HEK293 (cell line): ENCODE measurements at regions not wholly inside any gene's neighbourhood (a gene's known extent, or its start where the extent isn't known, plus 50 kb on each side); places are given as distances from the start of the nearest gene placed in this dataset.

Experiments used
- CTCF ChIA-PET: fragments of 350-600 bp; formaldehyde crosslinking; extraction: SDS; loops from one replicate; lab custom pipeline; 2021; ENCODE audit warnings: antibody characterized with exemption; lab: Yijun Ruan, JAX
- POLR2A ChIA-PET: fragments of 300-600 bp; formaldehyde crosslinking; extraction: SDS; loops from one replicate; lab custom pipeline; 2020; ENCODE audit warnings: antibody characterized with exemption, inconsistent platforms; lab: Yijun Ruan, JAX
- H3K27ac ChIP-seq: fragments of 200-500 bp; sonication (Bioruptor generic); 2 replicates; pipeline ENCODE4 v1.5.1; 2014; ENCODE audit warnings: low read depth, low read length, control low read depth, inconsistent platforms; ENCODE audit errors: extremely low read depth
- H3K36me3 ChIP-seq, 2 experiments: fragments of 200-500 bp in 1 of 2; sonication (Bioruptor generic) in 1 of 2; 1 replicate in 1 of 2; 2 replicates in 1 of 2; pipeline ENCODE4 v1.5.1; 2014 to 2017; ENCODE audit warnings: inconsistent platforms in 2 of 2, low read length in 2 of 2; ENCODE audit not compliant: control insufficient read depth in 2 of 2, insufficient read depth in 1 of 2
- H3K4me1 ChIP-seq: fragments of 200-500 bp; sonication (Bioruptor generic); 2 replicates; pipeline ENCODE4 v1.5.1; 2014; ENCODE audit warnings: mild to moderate bottlenecking, low read length, inconsistent platforms; ENCODE audit not compliant: control insufficient read depth, insufficient read depth
- H3K4me3 ChIP-seq: 2 replicates; pipeline ENCODE4 v1.5.1; 2011; ENCODE audit warnings: low read depth, mild to moderate bottlenecking, control low read depth, low read length, moderate library complexity
- H3K9me3 ChIP-seq: fragments of 200-500 bp; sonication (Bioruptor generic); 2 replicates; pipeline ENCODE4 v1.5.1; 2014; ENCODE audit warnings: low read depth, low read length, inconsistent platforms; ENCODE audit not compliant: control insufficient read depth, insufficient read depth
- GLIS2 ChIP-seq: fragments of 450-650 bp; formaldehyde crosslinking; IDR thresholded peaks from 2 replicates; pipeline ENCODE4 v1.5.1; 2016; ENCODE audit warnings: missing biosample characterization, missing genetic modification characterization
- PRDM1 ChIP-seq: fragments of 450-650 bp; formaldehyde crosslinking; IDR thresholded peaks from 2 replicates; pipeline ENCODE4; 2016; ENCODE audit warnings: missing biosample characterization, missing genetic modification characterization
- SCRT2 ChIP-seq: fragments of 450-650 bp; formaldehyde crosslinking; IDR thresholded peaks from 2 replicates; pipeline ENCODE4 v1.5.1; 2016; ENCODE audit warnings: missing biosample characterization, missing genetic modification characterization
- TRIM28 ChIP-seq: IDR thresholded peaks from 2 replicates; pipeline ENCODE4 v1.6.1; 2011; ENCODE audit warnings: low read length, control low read depth, borderline replicate concordance
- ZBTB11 ChIP-seq: fragments of 450-650 bp; formaldehyde crosslinking; conservative IDR thresholded peaks from 2 replicates; pipeline ENCODE4 v1.5.1; 2016; ENCODE audit warnings: low read depth, missing biosample characterization, missing genetic modification characterization
- ZBTB17 ChIP-seq: fragments of 450-650 bp; formaldehyde crosslinking; IDR thresholded peaks from 2 replicates; pipeline ENCODE4 v1.5.1; 2016; ENCODE audit warnings: missing biosample characterization, missing genetic modification characterization
- ZBTB21 ChIP-seq: fragments of 450-650 bp; formaldehyde crosslinking; IDR thresholded peaks from 2 replicates; pipeline ENCODE4 v1.5.1; 2017; ENCODE audit warnings: missing biosample characterization, missing genetic modification characterization
- ZNF140 ChIP-seq: fragments of 450-650 bp; formaldehyde crosslinking; IDR thresholded peaks from 2 replicates; pipeline ENCODE4 v1.5.1; 2016; ENCODE audit warnings: missing biosample characterization, missing genetic modification characterization
- ZNF354C ChIP-seq: fragments of 450-650 bp; formaldehyde crosslinking; IDR thresholded peaks from 2 replicates; pipeline ENCODE4 v1.5.1; 2016; ENCODE audit warnings: missing biosample characterization, missing genetic modification characterization, low read depth, borderline replicate concordance
- ZNF426 ChIP-seq: fragments of 450-650 bp; formaldehyde crosslinking; IDR thresholded peaks from 2 replicates; pipeline ENCODE4 v1.5.1; 2017; ENCODE audit warnings: missing biosample characterization, missing genetic modification characterization, mild to moderate bottlenecking, inconsistent platforms, moderate library complexity
- ZNF473 ChIP-seq: fragments of 450-650 bp; formaldehyde crosslinking; IDR thresholded peaks from 2 replicates; pipeline ENCODE4 v1.5.1; 2017; ENCODE audit warnings: missing biosample characterization, missing genetic modification characterization
- ZNF555 ChIP-seq: fragments of 450-650 bp; formaldehyde crosslinking; conservative IDR thresholded peaks from 2 replicates; pipeline ENCODE4 v1.5.1; 2017; ENCODE audit warnings: missing biosample characterization, mild to moderate bottlenecking, missing genetic modification characterization, inconsistent platforms
- ZNF639 ChIP-seq: fragments of 450-650 bp; formaldehyde crosslinking; IDR thresholded peaks from 2 replicates; pipeline ENCODE4 v1.5.1; 2016; ENCODE audit warnings: missing biosample characterization, missing genetic modification characterization
- ZNF645 ChIP-seq: fragments of 450-650 bp; formaldehyde crosslinking; IDR thresholded peaks from 2 replicates; pipeline ENCODE4; 2016; ENCODE audit warnings: missing biosample characterization, missing genetic modification characterization
- ZNF660 ChIP-seq: fragments of 450-650 bp; IDR thresholded peaks from 2 replicates; pipeline ENCODE4 v1.5.1; 2018; ENCODE audit warnings: missing biosample characterization, mild to moderate bottlenecking, missing genetic modification characterization
- ZNF777 ChIP-seq: fragments of 450-650 bp; formaldehyde crosslinking; IDR thresholded peaks from 2 replicates; pipeline ENCODE4 v1.5.1; 2017; ENCODE audit warnings: missing biosample characterization, missing genetic modification characterization, borderline replicate concordance
- ZSCAN23 ChIP-seq: fragments of 450-650 bp; formaldehyde crosslinking; IDR thresholded peaks from 2 replicates; pipeline ENCODE4 v1.5.1; 2016; ENCODE audit warnings: missing biosample characterization, missing genetic modification characterization
- ZXDB ChIP-seq: fragments of 450-650 bp; formaldehyde crosslinking; IDR thresholded peaks from 2 replicates; pipeline ENCODE4 v1.5.1; 2016; ENCODE audit warnings: missing biosample characterization, missing genetic modification characterization

GRCh38 chr5:118258223-118258622, 730.1 kb downstream of the DTWD2 start:
- CTCF ChIA-PET: interaction anchor here (0.5 kb wide), 1 partner anchor 118 kb away, joined by 4 read pairs; no protein-coding TSS in a partner anchor
- no peaks in the 10 kb centered on the region for H3K4me1 ChIP-seq
- no peaks in the 10 kb centered on the region for H3K36me3 ChIP-seq
- no peak overlapping the region for H3K4me3 ChIP-seq
- H3K27ac ChIP-seq: no peak overlapping the region
- POLR2A ChIA-PET: no interaction called here
- TF ChIP-seq ZNF473 (tag by site-specific recombination): no peak
- TF ChIP-seq ZNF645: no peak
- TF ChIP-seq ZNF639 (tag by site-specific recombination): no peak
- no peak for TF ChIP-seq ZNF555 (tag by site-specific recombination)
- no peak for TF ChIP-seq TRIM28
- TF ChIP-seq ZBTB11 (tag by site-specific recombination): no peak
- TF ChIP-seq PRDM1 (tag by site-specific recombination): no peak
- TF ChIP-seq ZNF140: no peak
- no peak for TF ChIP-seq ZSCAN23 (tag by site-specific recombination)
- H3K9me3 ChIP-seq: no peaks in the 10 kb centered on the region

GRCh38 chr5:118257066-118257465, 731.3 kb downstream of the DTWD2 start:
- TF ChIP-seq ZBTB21 (tag by site-specific recombination): no peak
- no peak for TF ChIP-seq ZNF426
- TF ChIP-seq ZNF660 (tag by site-specific recombination): no peak
- no peak for TF ChIP-seq GLIS2
- TF ChIP-seq ZNF777: no peak
- no peak for TF ChIP-seq ZXDB (tag by site-specific recombination)
- TF ChIP-seq ZNF354C: no peak
- no peak for TF ChIP-seq SCRT2 (tag by site-specific recombination)
- TF ChIP-seq ZNF639 (tag by site-specific recombination): no peak
- TF ChIP-seq ZBTB17 (tag by site-specific recombination): no peak
- no peaks in the 10 kb centered on the region for H3K36me3 ChIP-seq
- POLR2A ChIA-PET: no interaction called here
- no peak overlapping the region for H3K4me3 ChIP-seq
- no peaks in the 10 kb centered on the region for H3K4me1 ChIP-seq
- no peaks in the 10 kb centered on the region for H3K9me3 ChIP-seq
- CTCF ChIA-PET: no interaction called here
- H3K27ac ChIP-seq: no peak overlapping the region
